Psoas muscle (tissue), 7 donors: ENCODE measurements at regions not wholly inside any gene's neighbourhood (a gene's known extent, or its start where the extent isn't known, plus 50 kb on each side); places are given as distances from the start of the nearest gene placed in this dataset.

ENCODE experiments used
- ATAC-seq, 4 donors: fragments of 200-7000 bp; cut with Tn5 transposase; one replicate each; pipeline ENCODE4 v1.9.1; 2020; ENCODE audit warnings: moderate library complexity in 3 of 4, mild to moderate bottlenecking in 2 of 4
- DNase-seq, 2 donors: peaks; one replicate each; pipeline ENCODE4 v3.0.0-alpha.2; 2020
- H3K27ac ChIP-seq: fragments of 200-600 bp; one replicate; pipeline ENCODE4 v1.8.0; 2022
- H3K27me3 ChIP-seq, 3 donors: fragments of 200-600 bp in 1 of 3; one replicate each; pipeline versions ENCODE4 v1.6.1 to v1.8.0; 2013 to 2022; ENCODE audit warnings: low read length in 2 of 3, mild to moderate bottlenecking in 2 of 3, moderate library complexity in 1 of 3; ENCODE audit not compliant: insufficient read depth in 3 of 3
- H3K36me3 ChIP-seq, 2 donors: fragments of 200-600 bp in 1 of 2; one replicate each; pipeline versions ENCODE4 v1.6.1 to v1.8.0; 2013 to 2022; ENCODE audit warnings: low read depth in 1 of 2, mild to moderate bottlenecking in 1 of 2, moderate library complexity in 1 of 2; ENCODE audit not compliant: insufficient read depth in 1 of 2
- H3K4me1 ChIP-seq: fragments of 200-600 bp; one replicate; pipeline ENCODE4 v1.8.0; 2022
- H3K4me3 ChIP-seq: fragments of 200-600 bp; one replicate; pipeline ENCODE4 v1.8.0; 2022; ENCODE audit warnings: mild to moderate bottlenecking
- H3K9me3 ChIP-seq: fragments of 200-600 bp; one replicate; pipeline ENCODE4 v1.8.0; 2022
- WGBS, 3 donors: extraction: QIAGEN DNeasy Blood & Tissue Kit; methylation state at CpG; one replicate each; pipeline versions ENCODE4 v1.1.6 to v1.1.7; 2013; 5-methylcytosine and 5-hydroxymethylcytosine counted together
- intact Hi-C, 2 donors: fragments of 100-400 bp; cut with DNase I; formaldehyde crosslinking; loops; one replicate each; pipeline versions ENCODE4 v1.11.0 to v1.14.2; 2022
- TF ChIP-seq, protein P1 (sequence below): fragments of 200-600 bp; IDR thresholded peaks from one replicate; pipeline ENCODE4 v1.8.0; 2022; ENCODE audit warnings: antibody characterized with exemption
- donor health status: healthy with polysubstance abuse.
- donor health status: DM: no; HTN: no; CAD: no; lungs with moderate emphysema.
- donor health status: Bipolar disorder and iron deficiency.
- donor health status: healthy.
- donor health status: DM: yes; HTN: yes; CAD: no.
- donor health status: DM: no; HTN: no; CAD: no.
- donor health status: DM: yes; HTN: yes; CAD: no.

DNA sequence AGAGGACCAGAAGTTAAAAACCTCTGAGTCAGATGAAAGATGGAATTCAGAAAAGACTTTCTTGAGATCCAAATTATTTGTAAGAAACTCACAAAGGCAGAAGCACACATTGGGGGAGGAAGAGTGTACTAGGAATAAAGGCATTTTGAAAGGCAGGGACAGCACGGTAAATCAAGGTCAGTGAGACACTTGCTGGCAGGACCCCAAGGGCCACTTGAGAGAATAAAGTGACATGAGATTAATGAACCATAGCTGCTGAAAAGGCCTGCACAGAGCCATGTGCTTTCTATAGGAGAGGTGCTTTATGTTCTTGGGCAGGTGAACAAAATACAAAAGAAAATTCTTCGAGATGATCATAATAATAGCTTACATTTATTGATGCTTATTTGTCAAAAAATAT is 929.9 kb upstream of the MBL2 start:
- intact Hi-C loops: no loop called here
- 32 to 49% (median 49%) methylated on average over 2 of the region's 2 CpGs for WGBS, 3 donors
- no peaks in the 10 kb centered on the region for H3K36me3 ChIP-seq
- no peak for DNase-seq
- H3K27me3 ChIP-seq: no peaks in the 10 kb centered on the region
- TF ChIP-seq, protein P1, sequence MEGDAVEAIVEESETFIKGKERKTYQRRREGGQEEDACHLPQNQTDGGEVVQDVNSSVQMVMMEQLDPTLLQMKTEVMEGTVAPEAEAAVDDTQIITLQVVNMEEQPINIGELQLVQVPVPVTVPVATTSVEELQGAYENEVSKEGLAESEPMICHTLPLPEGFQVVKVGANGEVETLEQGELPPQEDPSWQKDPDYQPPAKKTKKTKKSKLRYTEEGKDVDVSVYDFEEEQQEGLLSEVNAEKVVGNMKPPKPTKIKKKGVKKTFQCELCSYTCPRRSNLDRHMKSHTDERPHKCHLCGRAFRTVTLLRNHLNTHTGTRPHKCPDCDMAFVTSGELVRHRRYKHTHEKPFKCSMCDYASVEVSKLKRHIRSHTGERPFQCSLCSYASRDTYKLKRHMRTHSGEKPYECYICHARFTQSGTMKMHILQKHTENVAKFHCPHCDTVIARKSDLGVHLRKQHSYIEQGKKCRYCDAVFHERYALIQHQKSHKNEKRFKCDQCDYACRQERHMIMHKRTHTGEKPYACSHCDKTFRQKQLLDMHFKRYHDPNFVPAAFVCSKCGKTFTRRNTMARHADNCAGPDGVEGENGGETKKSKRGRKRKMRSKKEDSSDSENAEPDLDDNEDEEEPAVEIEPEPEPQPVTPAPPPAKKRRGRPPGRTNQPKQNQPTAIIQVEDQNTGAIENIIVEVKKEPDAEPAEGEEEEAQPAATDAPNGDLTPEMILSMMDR: no peak
- H3K9me3 ChIP-seq: no peaks in the 10 kb centered on the region
- H3K27ac ChIP-seq: no peak overlapping the region
- no peaks in the 10 kb centered on the region for H3K4me1 ChIP-seq
- no peak for ATAC-seq
- no peak overlapping the region for H3K4me3 ChIP-seq

DNA sequence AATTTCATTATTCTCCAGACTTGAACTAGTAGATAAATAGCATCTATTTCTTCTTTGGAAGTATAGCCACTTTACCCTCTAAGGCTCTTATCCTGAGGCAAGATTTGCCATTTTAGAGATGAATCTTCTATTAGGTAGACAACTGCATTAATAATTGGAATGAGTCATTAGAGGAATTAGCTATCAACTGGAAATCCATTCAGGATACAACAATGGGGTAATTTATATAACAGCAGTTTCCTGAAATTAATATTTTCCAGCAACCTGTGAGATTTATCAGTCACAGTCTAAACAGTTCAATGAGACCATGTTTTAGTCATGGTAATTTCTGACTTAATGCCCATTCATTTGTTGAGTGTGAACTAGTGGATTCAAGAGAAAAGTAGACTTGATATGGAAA is 928.6 kb upstream of the MBL2 start:
- Histone ChIP-seq H3K36me3 (no peaks in the 10 kb centered on the region), H3K4me3 (no peak overlapping the region), H3K27me3 (no peaks in the 10 kb centered on the region), H3K9me3 (no peaks in the 10 kb centered on the region), H3K4me1 (no peaks in the 10 kb centered on the region), H3K27ac (no peak overlapping the region)
- ATAC-seq: no peak
- intact Hi-C loops: no loop called here
- no peak for DNase-seq
- TF ChIP-seq, protein P1: no peak

GRCh38 chr10:53700278-53700677 is 927.7 kb upstream of the MBL2 start:
- H3K4me3 ChIP-seq: no peak overlapping the region
- WGBS, 3 donors: 65 to 68% (median 65%) methylated on average over 6 of the region's 6 CpGs
- TF ChIP-seq, protein P1: no peak
- no peaks in the 10 kb centered on the region for H3K9me3 ChIP-seq
- H3K27ac ChIP-seq: no peak overlapping the region
- no peak for ATAC-seq
- no peaks in the 10 kb centered on the region for H3K27me3 ChIP-seq
- intact Hi-C loops: no loop called here
- no peaks in the 10 kb centered on the region for H3K36me3 ChIP-seq
- no peaks in the 10 kb centered on the region for H3K4me1 ChIP-seq
- DNase-seq: no peak

- Histone ChIP-seq H3K4me3 (no peak overlapping the region), H3K27ac (no peak overlapping the region), H3K27me3 (no peaks in the 10 kb centered on the region), H3K9me3 (no peaks in the 10 kb centered on the region), H3K36me3 (no peaks in the 10 kb centered on the region), H3K4me1 (no peaks in the 10 kb centered on the region)
- intact Hi-C loops: no loop called here
- WGBS, 3 donors: 48 to 61% (median 56%) methylated on average over 3 of the region's 3 CpGs
- ATAC-seq: no peak
- no peak for DNase-seq
- TF ChIP-seq, protein P1: no peak
These were observed 927.1 kb upstream of the MBL2 start for GRCh38 chr10:53699684-53700083.

GRCh38 chr10:53699231-53699630 is 926.6 kb upstream of the MBL2 start:
- TF ChIP-seq, protein P1: no peak
- intact Hi-C loops: no loop called here
- no peak for DNase-seq
- Histone ChIP-seq H3K9me3 (no peaks in the 10 kb centered on the region), H3K4me1 (no peaks in the 10 kb centered on the region), H3K36me3 (no peaks in the 10 kb centered on the region), H3K27ac (no peak overlapping the region), H3K4me3 (no peak overlapping the region), H3K27me3 (no peaks in the 10 kb centered on the region)
- no peak for ATAC-seq
- WGBS, 3 donors: 61 to 64% (median 61%) methylated on average over 5 of the region's 5 CpGs
